ENCODE measurements at regions not wholly inside any gene's neighbourhood (a gene's known extent, or its start where the extent isn't known, plus 50 kb on each side); places are given as distances from the start of the nearest gene placed in this dataset.

DNA sequence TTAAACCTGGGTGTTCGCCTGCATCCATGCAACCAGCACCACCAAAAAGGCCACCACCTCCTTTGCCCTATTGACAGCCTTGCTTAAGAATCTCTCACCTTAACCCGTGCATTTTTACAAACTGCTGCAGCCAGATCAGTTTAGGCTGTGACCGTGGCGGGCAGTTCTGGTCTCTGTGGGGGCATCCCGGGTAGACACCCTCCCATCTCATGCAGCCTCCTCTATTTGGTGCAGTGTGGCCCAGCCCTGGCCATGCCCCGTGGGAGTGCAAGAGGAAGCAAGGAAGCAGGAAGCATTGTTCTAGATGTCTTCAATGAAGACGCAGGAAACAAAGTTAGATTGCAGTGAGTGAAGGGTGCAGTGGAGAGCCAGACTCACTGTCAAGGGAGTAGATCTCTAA is 108.8 kb upstream of the MVB12B start:
- TF ChIP-seq, protein P1, sequence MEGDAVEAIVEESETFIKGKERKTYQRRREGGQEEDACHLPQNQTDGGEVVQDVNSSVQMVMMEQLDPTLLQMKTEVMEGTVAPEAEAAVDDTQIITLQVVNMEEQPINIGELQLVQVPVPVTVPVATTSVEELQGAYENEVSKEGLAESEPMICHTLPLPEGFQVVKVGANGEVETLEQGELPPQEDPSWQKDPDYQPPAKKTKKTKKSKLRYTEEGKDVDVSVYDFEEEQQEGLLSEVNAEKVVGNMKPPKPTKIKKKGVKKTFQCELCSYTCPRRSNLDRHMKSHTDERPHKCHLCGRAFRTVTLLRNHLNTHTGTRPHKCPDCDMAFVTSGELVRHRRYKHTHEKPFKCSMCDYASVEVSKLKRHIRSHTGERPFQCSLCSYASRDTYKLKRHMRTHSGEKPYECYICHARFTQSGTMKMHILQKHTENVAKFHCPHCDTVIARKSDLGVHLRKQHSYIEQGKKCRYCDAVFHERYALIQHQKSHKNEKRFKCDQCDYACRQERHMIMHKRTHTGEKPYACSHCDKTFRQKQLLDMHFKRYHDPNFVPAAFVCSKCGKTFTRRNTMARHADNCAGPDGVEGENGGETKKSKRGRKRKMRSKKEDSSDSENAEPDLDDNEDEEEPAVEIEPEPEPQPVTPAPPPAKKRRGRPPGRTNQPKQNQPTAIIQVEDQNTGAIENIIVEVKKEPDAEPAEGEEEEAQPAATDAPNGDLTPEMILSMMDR (conservative IDR thresholded peaks at IDR 0.05 in 1 of 2, IDR thresholded peaks at IDR 0.05 in 1 of 2; ENCODE audit: low read depth in 1 of 2, low read length in 2 of 2): no peak
- no peak for TF ChIP-seq EZH2 (IDR thresholded peaks at IDR 0.05; ENCODE audit: low read length, missing control alignments)

All from fibroblast of lung (primary cell).